Left cardiac atrium (tissue), 4 donors: ENCODE measurements at regions not wholly inside any gene's neighbourhood (a gene's known extent, or its start where the extent isn't known, plus 50 kb on each side); places are given as distances from the start of the nearest gene placed in this dataset.

Source experiments
- ATAC-seq, 2 donors: fragments of 200-7000 bp; cut with Tn5 transposase; one replicate each; pipeline ENCODE4 v1.9.1; 2020; ENCODE audit warnings: mild to moderate bottlenecking in 2 of 2, moderate library complexity in 2 of 2
- DNase-seq: peaks from one replicate; pipeline ENCODE4 v3.0.0-alpha.2; 2020
- intact Hi-C, 2 donors: fragments of 100-400 bp; cut with DNase I; formaldehyde crosslinking; loops; one replicate each; pipeline versions ENCODE4 v1.14.1 to v1.15.1; 2022 to 2023
- donor health status: DM: no; HTN: yes; CAD: no.
- donor health status: DM: no; HTN: yes; CAD: no; lungs with severe emphysema.
- donor health status: DM: yes; HTN: yes; CAD: no.
- donor health status: Dilated cardiomyopathy.

DNA sequence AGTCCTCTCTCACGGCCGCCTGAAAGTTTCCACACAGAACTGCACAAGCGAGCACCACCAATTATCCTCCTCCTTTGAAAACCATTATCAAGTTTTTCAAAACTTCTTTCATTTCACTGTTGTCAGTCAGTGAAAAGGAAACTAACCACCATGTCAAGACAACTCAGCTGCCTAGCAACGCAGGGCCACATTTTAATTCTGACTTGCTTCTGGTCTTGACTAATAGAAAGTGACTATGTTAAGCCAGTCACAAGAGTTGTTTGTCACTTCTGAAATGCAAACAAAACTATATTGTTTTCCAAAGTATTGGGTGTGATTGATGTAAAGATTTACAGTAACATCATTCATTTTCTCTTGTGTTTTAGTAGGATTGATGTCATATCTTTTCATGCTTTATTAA is 612.8 kb upstream of the AGTR1 start:
- intact Hi-C loops = no loop called here
- ATAC-seq (no peak), DNase-seq (no peak)

GRCh38 chr3:148087601-148088371 is 609.9 kb upstream of the AGTR1 start:
- intact Hi-C loops = no loop called here
- DNase-seq (no peak), ATAC-seq (no peak)

GRCh38 chr3:148089171-148089570 is 608.5 kb upstream of the AGTR1 start:
- ATAC-seq (no peak), DNase-seq (no peak)

GRCh38 chr3:148090156-148090555 is 607.5 kb upstream of the AGTR1 start:
- no peak for DNase-seq
- intact Hi-C loops = no loop called here
- ATAC-seq = no peak

More at GRCh38 chr3:148089171-148089570, 608.5 kb upstream of the AGTR1 start:
- intact Hi-C loops = no loop called here

DNA sequence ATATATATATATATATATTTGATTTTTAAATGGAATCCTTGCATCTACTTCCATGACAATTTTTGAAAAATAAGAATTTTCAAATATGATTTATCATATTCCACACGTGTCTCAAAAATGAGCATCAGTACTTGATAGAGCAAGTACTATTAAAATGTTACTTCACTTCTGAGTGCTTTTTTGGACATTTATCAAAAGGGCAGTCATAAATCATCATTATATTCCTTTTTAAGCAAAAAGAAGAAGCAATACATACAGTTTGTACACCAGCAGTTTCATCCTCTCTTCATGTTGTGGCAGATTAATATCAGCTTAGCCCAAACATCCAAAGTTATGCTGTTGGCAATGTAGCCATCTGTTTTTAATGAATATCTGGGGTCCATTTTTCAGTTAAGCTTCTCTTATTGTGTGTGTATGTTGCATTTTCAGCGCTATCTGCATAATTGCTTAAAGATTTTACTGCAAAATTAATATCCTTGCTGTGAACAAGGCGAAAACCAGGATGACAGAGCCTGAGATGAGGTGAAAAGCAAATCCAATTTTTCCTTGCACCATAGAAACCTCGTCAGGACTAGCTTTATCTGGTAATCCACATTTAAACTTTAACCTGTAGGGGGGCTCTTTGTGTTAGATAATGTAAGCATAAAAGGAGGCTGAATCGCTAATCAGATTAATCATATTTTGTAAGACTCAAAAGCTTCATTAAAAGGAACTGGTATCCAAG is 604.9 kb upstream of the AGTR1 start:
- no peak for ATAC-seq
- intact Hi-C loops = no loop called here
- no peak for DNase-seq

- DNase-seq (no peak), ATAC-seq (no peak)
- intact Hi-C loops = no loop called here
These were observed 604.0 kb upstream of the AGTR1 start for GRCh38 chr3:148093753-148094152.

- intact Hi-C loops = no loop called here
- DNase-seq (no peak), ATAC-seq (no peak)
These were observed 601.7 kb upstream of the AGTR1 start for GRCh38 chr3:148095962-148096361.

DNA sequence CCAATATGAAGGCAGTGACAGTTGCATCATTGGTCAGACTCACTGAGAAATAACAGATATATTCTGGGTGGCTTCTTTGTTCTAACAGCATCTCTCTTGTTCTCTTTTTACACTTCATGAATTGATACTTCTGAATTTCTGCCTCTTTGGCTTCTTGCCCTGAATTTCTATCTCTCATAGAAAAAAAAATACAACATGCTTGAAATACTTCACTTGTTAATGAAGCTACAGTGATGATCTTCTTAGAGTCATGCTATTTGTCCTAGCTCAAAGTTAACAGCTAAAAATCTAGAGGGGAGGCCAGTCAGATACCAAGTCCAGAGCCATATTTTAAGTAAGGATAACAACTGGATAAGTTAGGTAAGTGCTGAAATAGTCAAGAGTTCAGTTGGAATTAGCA is 597.2 kb upstream of the AGTR1 start:
- DNase-seq = no peak
- intact Hi-C loops = no loop called here
- no peak for ATAC-seq

DNA sequence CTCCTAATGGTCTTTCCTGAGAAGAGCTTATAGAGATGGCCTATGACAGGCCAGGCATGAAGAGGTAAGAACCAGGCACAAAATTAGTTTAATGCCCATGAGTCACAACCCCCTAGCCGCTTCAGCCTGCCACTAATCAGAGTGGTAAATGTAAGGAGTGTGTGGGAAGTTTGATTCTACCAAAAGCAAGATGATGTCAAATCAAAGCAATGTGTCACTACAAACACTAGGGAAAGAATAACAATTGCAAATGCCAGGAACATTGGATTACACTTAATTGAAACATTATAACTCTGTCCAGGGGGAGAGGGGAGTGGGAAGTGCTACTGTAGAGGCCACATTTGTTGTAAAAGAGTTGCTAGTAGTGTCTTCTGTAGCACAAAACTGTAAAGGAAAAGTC is 596.6 kb upstream of the AGTR1 start:
- intact Hi-C loops = no loop called here
- no peak for ATAC-seq
- no peak for DNase-seq

- intact Hi-C loops = no loop called here
- ATAC-seq = no peak
- DNase-seq = no peak
These were observed 595.5 kb upstream of the AGTR1 start for GRCh38 chr3:148102156-148102555.

- intact Hi-C loops = no loop called here
- DNase-seq (no peak), ATAC-seq (no peak)
These were observed 591.6 kb upstream of the AGTR1 start for GRCh38 chr3:148106062-148106461.

DNA sequence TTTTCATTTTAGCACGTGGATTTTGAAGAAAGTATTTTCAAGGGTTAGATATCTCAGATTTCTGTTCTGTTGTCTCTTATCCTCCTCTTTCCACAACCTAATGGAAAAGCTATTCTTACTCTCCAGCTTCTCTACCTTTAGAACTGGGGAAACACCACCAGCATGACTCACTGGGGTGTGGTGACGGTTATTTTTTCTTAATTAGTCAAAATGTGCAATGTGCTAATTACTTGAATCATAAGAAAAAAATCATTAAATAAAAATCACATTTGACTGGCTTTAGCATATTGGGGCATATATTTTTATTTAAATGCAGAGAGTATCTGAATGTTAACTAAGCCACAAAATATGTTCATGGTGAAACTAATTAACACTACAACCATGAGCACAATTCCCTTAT is 570.7 kb upstream of the AGTR1 start:
- no peak for DNase-seq
- intact Hi-C loops = no loop called here
- ATAC-seq = no peak

DNA sequence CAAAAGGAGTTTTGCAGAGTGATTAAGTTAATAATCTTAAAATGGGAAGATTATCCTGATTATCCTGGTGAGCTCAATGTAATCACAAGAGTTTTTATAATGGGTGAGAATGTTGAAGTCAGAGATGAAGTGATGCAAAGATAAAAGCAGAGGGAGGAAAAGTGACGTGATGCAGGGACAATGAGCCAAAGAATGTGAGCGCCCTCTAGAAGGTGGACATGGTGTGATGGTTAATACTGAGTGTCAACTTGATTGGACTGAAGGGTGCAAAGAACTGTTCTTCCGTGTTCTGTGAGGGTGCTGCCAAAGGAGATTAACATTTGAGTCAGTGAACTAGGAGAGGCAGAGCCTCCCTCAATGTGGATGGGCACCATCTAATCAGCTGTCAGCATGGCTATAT is 569.6 kb upstream of the AGTR1 start:
- no peak for DNase-seq
- no peak for ATAC-seq
- intact Hi-C loops = no loop called here

DNA sequence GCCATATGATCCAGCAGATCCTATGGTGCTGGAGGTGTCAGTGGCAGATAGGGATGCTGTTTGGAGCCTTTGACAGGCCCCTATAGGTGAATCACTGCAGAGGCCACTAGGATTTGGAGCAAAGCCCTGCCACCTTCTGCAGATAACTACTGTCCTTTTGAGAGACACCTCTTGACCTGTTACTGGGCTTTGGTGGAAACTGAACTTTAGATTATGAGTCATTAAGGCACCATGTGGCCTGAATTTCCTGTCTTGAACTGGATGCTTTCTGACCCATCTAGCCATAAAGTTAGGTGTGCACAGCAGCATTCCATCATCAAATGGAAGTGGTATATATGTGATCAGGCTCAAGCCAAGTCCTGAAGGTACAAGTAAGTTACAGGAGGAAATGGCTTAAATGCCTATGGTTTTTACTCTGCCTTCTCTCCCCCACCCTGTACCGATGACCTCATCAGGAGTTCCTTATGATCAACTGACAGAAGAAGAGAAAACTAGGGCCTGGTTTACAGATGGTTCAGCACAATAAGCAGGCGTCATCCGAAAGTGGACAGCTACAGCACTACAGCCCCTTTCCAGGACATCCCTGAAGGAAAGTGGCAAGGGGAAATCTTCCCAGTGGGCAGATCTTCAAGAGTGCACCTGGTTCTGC is 565.6 kb upstream of the AGTR1 start:
- intact Hi-C loops = no loop called here
- ATAC-seq (no peak), DNase-seq (no peak)

GRCh38 chr3:148136816-148137215 is 560.9 kb upstream of the AGTR1 start:
- DNase-seq (no peak), ATAC-seq (no peak)
- intact Hi-C loops = no loop called here

- no peak for ATAC-seq
- no peak for DNase-seq
- intact Hi-C loops = no loop called here
These were observed 551.5 kb upstream of the AGTR1 start for GRCh38 chr3:148146241-148146640.

DNA sequence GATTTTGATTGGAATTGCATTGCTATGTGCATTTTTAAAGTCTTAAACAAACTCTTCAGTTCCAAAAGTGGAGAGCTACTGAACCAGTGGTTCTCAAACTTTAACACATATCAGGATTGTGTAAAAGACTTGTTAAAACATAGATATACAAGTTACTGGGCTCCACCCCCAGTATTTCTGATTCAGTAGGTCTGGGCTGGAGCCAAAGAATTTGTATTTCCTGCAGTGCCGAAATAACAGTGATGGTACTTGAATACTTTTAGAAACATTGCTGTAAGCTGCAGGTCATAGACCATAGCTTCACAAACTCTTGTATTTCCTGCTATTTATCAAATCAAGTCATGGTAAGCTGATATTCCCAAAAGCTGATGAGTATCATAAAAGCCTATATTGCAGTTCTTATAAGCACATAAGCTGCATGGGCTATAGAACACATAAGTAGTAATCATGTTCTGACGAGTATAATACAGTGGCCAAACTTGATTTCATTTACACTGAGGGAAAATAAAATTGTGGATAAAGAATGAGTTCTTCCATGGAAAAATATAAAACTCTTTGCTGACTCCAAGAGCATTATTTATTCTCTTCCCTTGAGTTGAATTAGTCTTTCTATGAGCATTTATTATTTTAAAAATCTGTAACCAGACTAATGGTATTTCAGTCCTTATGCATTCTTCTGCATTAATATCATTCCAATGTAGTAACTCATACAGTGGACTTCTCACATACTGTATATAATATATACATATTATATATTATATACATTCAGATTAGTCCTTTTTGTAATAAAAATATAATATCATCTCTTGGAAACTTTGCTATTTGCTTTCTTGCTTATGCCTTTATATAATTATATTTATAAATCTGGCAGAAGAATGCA is 550.5 kb upstream of the AGTR1 start:
- no peak for DNase-seq
- peak; percentile 56 to 67 for ATAC-seq
- intact Hi-C loops = no loop called here

GRCh38 chr3:148147903-148148302 is 549.8 kb upstream of the AGTR1 start:
- intact Hi-C loops = no loop called here
- DNase-seq (no peak), ATAC-seq (no peak)

DNA sequence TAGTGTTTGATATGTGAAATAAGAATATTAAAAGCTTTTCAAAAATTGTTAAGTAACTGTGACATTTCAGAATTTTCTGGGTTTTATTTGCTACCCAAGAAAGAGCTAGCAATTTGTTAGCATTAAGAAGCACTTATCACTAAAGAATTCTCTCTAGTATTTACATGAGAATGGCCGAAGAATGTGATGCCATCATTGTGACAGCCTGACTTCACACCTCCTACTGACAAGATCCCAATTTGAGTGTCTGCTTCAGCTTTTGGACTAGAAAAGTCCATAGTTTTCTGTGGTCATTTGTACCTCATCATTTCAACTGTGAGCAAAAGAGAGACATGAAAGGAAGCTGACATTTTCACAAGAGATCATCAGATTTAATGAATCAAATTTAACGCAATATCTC is 548.1 kb upstream of the AGTR1 start:
- no peak for ATAC-seq
- intact Hi-C loops = no loop called here
- DNase-seq = no peak

GRCh38 chr3:148150141-148150540 is 547.6 kb upstream of the AGTR1 start:
- DNase-seq = no peak
- intact Hi-C loops = no loop called here
- no peak for ATAC-seq
